Testis (tissue), 2 donors: ENCODE measurements at regions not wholly inside any gene's neighbourhood (a gene's known extent, or its start where the extent isn't known, plus 50 kb on each side); places are given as distances from the start of the nearest gene placed in this dataset.

Source experiments
- CTCF ChIP-seq, 3 experiments: fragments of 450-650 bp in 2 of 3; fragments of 200-600 bp in 1 of 3; sonication (generic) in 1 of 3; IDR thresholded peaks; one replicate each; pipeline ENCODE4 v1.5.1; 2016 to 2019; ENCODE audit warnings: antibody characterized with exemption in 3 of 3, mild to moderate bottlenecking in 2 of 3, moderate library complexity in 1 of 3
- POLR2A ChIP-seq: fragments of 450-650 bp; IDR thresholded peaks from one replicate; pipeline ENCODE4 v1.6.1; 2017; ENCODE audit warnings: antibody characterized with exemption, mild to moderate bottlenecking, moderate library complexity

GRCh38 chr12:127230843-127231260 is 1036.1 kb upstream of the TMEM132C start:
- no peak for TF ChIP-seq CTCF (IDR thresholded peaks at IDR 0.05)
- TF ChIP-seq POLR2A: no peak
